Heart right ventricle (tissue), 16 donors: ENCODE measurements at regions not wholly inside any gene's neighbourhood (a gene's known extent, or its start where the extent isn't known, plus 50 kb on each side); places are given as distances from the start of the nearest gene placed in this dataset.

Experiments
- ATAC-seq, 8 donors: fragments of 200-7000 bp; cut with Tn5 transposase; one replicate each; pipeline ENCODE4 v1.9.1; 2020; ENCODE audit warnings: mild to moderate bottlenecking in 8 of 8, moderate library complexity in 8 of 8, moderate number of reproducible peaks in 1 of 8
- DNase-seq, 2 donors: peaks; one replicate each; pipeline ENCODE4 v3.0.0-alpha.2; 2020
- H3K27ac ChIP-seq, 10 donors: fragments of 200-600 bp; sonication (generic) in 2 of 10; one replicate each; pipeline versions ENCODE4 v1.5.0 to v1.8.0; 2020 to 2022; ENCODE audit warnings: mild to moderate bottlenecking in 3 of 10
- H3K27me3 ChIP-seq, 7 donors: fragments of 200-600 bp; one replicate each; pipeline ENCODE4 v1.8.0; 2021 to 2022; ENCODE audit warnings: mild to moderate bottlenecking in 2 of 7
- H3K36me3 ChIP-seq, 9 donors: fragments of 200-600 bp; sonication (generic) in 1 of 9; one replicate each; pipeline versions ENCODE4 v1.5.0 to v1.8.0; 2020 to 2022; ENCODE audit warnings: mild to moderate bottlenecking in 2 of 9
- H3K4me1 ChIP-seq, 9 donors: fragments of 200-600 bp; sonication (generic) in 1 of 9; one replicate each; pipeline versions ENCODE4 v1.5.0 to v1.8.0; 2020 to 2022; ENCODE audit warnings: mild to moderate bottlenecking in 4 of 9
- H3K4me3 ChIP-seq, 10 donors: fragments of 200-600 bp; sonication (generic) in 2 of 10; one replicate each; pipeline versions ENCODE4 v1.5.0 to v1.8.0; 2020 to 2022; ENCODE audit warnings: mild to moderate bottlenecking in 7 of 10, moderate library complexity in 2 of 10
- H3K9me3 ChIP-seq, 11 donors: fragments of 200-600 bp in 10 of 11; sonication (generic) in 2 of 11; one replicate each; pipeline versions ENCODE4 v1.5.0 to v1.8.0; 2013 to 2022; ENCODE audit warnings: mild to moderate bottlenecking in 2 of 11, control low read depth in 1 of 11, moderate library complexity in 1 of 11
- WGBS, 2 donors: extraction: QIAGEN DNeasy Blood & Tissue Kit; methylation state at CpG; one replicate each; pipeline ENCODE4 v1.1.7; 2013; ENCODE audit warnings: inconsistent platforms in 1 of 2; 5-methylcytosine and 5-hydroxymethylcytosine counted together
- intact Hi-C, 10 donors: fragments of 100-400 bp; cut with DNase I; formaldehyde crosslinking; loops; one replicate each; pipeline versions ENCODE4 v1.11.1 to v1.14.2; 2022
- TF ChIP-seq, protein P1 (sequence below), 9 donors: fragments of 200-600 bp; sonication (generic) in 2 of 9; IDR thresholded peaks; one replicate each; pipeline versions ENCODE4 v1.5.0 to v1.8.0; 2021 to 2022; ENCODE audit warnings: antibody characterized with exemption in 9 of 9, mild to moderate bottlenecking in 5 of 9, moderate library complexity in 1 of 9
- donor health status: Arrhythmogenic right ventricular cardiomyopathy.
- donor health status: ischemic (EF 13 %, LVEDD 7.1; RV severe dilation, severe dysfunction).
- donor health status: healthy with polysubstance abuse.
- donor health status: DM: no; HTN: yes; CAD: no.
- donor health status: DM: no; HTN: no; CAD: no.
- donor health status: ischemic (EF 25% LVEDD 6.9; RV normal size, moderate dysfunction).
- donor health status: ischemic (EF 25% LVEDD 5.7; RV mildly dilated, moderate dysfunction).
- donor health status: healthy.
- donor health status: DM: yes; HTN: yes; CAD: no.
- donor health status: Ischemic cardiomyopathy.
- donor health status: ischemic (EF 35%, LVEDD 5.7; RV mildly dilated, moderate dysfunction).
- donor health status: nonischemic (EF 11% LVEDD 7.7; RV severe dilation, severe dysfunction).
- donor health status: DM: yes; HTN: yes; CAD: no.
- donor health status: PGD.
- donor health status: ischemic (EF 29% LVEDD 5.4; RV normal size, mild dysfunction).
- donor health status: nonischemic (EF 23%, LVEDD 6.1; RV moderate dilation, normal function).

DNA sequence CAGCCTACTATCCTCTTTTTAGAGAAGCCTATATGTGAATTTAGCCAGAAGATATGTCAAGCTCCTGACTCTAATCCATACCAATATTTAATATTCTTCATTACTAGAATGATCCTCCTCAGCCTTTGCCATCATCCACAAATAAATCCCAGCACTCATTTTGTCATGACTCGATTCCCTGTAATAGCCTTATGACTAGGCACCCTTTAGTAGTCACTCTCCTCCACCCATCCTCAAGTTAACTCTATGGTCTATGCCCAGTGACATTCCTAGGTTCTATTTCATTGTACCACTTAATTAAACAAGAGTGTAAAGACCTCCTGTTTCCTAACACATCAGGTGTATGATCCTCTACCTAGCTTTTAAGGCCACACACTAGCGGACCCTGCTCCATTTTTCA, 450.4 kb upstream of the CITED2 start:
- H3K4me3 ChIP-seq: no peak overlapping the region
- ATAC-seq: no peak
- H3K36me3 ChIP-seq: no peaks in the 10 kb centered on the region
- TF ChIP-seq, protein P1, sequence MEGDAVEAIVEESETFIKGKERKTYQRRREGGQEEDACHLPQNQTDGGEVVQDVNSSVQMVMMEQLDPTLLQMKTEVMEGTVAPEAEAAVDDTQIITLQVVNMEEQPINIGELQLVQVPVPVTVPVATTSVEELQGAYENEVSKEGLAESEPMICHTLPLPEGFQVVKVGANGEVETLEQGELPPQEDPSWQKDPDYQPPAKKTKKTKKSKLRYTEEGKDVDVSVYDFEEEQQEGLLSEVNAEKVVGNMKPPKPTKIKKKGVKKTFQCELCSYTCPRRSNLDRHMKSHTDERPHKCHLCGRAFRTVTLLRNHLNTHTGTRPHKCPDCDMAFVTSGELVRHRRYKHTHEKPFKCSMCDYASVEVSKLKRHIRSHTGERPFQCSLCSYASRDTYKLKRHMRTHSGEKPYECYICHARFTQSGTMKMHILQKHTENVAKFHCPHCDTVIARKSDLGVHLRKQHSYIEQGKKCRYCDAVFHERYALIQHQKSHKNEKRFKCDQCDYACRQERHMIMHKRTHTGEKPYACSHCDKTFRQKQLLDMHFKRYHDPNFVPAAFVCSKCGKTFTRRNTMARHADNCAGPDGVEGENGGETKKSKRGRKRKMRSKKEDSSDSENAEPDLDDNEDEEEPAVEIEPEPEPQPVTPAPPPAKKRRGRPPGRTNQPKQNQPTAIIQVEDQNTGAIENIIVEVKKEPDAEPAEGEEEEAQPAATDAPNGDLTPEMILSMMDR (IDR thresholded peaks at IDR 0.05): no peak
- H3K4me1 ChIP-seq: peaks cover 0 to 14% (median 10%) of the 10 kb centered on the region in 9 donors
- no peak for DNase-seq
- H3K27ac ChIP-seq: no peak overlapping the region
- no peaks in the 10 kb centered on the region for H3K9me3 ChIP-seq
- intact Hi-C loops: no loop called here
- no peaks in the 10 kb centered on the region for H3K27me3 ChIP-seq
- 93 to 97% methylated on average over 2 of the region's 2 CpGs for WGBS, 2 donors

GRCh38 chr6:139823808-139824126, 449.3 kb upstream of the CITED2 start:
- intact Hi-C loops: no loop called here
- H3K4me1 ChIP-seq: peaks cover 0 to 3% (median under 1%) of the 10 kb centered on the region in 9 donors
- no peak overlapping the region for H3K27ac ChIP-seq
- H3K36me3 ChIP-seq: no peaks in the 10 kb centered on the region
- TF ChIP-seq, protein P1 (IDR thresholded peaks at IDR 0.05): no peak
- no peaks in the 10 kb centered on the region for H3K9me3 ChIP-seq
- no peak overlapping the region for H3K4me3 ChIP-seq
- DNase-seq (no peak), ATAC-seq (no peak)
- no peaks in the 10 kb centered on the region for H3K27me3 ChIP-seq
- 85 to 91% methylated on average over 1 of the region's 1 CpG for WGBS, 2 donors

- intact Hi-C loops: no loop called here
- Histone ChIP-seq H3K4me1 (no peaks in the 10 kb centered on the region), H3K4me3 (no peak overlapping the region), H3K9me3 (no peaks in the 10 kb centered on the region), H3K27ac (no peak overlapping the region), H3K27me3 (no peaks in the 10 kb centered on the region), H3K36me3 (no peaks in the 10 kb centered on the region)
- ATAC-seq (no peak), DNase-seq (no peak)
- 60 to 71% methylated on average over 5 of the region's 5 CpGs for WGBS, 2 donors
- TF ChIP-seq, protein P1 (IDR thresholded peaks at IDR 0.05): no peak
Observed at GRCh38 chr6:139823099-139823807, 448.8 kb upstream of the CITED2 start.

- intact Hi-C loops: no loop called here
- Histone ChIP-seq H3K4me1 (no peaks in the 10 kb centered on the region), H3K36me3 (no peaks in the 10 kb centered on the region), H3K27me3 (no peaks in the 10 kb centered on the region), H3K4me3 (no peak overlapping the region), H3K27ac (no peak overlapping the region), H3K9me3 (no peaks in the 10 kb centered on the region)
- WGBS, 2 donors: 34 to 47% methylated on average over 2 of the region's 2 CpGs
- TF ChIP-seq, protein P1 (IDR thresholded peaks at IDR 0.05): no peak
- DNase-seq (no peak), ATAC-seq (no peak)
Observed at GRCh38 chr6:139821676-139822223, 447.3 kb upstream of the CITED2 start.
